GM19395 (cell line): ENCODE measurements at regions not wholly inside any gene's neighbourhood (a gene's known extent, or its start where the extent isn't known, plus 50 kb on each side); places are given as distances from the start of the nearest gene placed in this dataset.

Experiments used
- ATAC-seq: cut with Tn5 transposase; IDR thresholded peaks from one replicate; pipeline ENCODE4 v1.9.1; 2021; ENCODE audit warnings: mild to moderate bottlenecking, moderate library complexity; ENCODE audit not compliant: unreplicated experiment

DNA sequence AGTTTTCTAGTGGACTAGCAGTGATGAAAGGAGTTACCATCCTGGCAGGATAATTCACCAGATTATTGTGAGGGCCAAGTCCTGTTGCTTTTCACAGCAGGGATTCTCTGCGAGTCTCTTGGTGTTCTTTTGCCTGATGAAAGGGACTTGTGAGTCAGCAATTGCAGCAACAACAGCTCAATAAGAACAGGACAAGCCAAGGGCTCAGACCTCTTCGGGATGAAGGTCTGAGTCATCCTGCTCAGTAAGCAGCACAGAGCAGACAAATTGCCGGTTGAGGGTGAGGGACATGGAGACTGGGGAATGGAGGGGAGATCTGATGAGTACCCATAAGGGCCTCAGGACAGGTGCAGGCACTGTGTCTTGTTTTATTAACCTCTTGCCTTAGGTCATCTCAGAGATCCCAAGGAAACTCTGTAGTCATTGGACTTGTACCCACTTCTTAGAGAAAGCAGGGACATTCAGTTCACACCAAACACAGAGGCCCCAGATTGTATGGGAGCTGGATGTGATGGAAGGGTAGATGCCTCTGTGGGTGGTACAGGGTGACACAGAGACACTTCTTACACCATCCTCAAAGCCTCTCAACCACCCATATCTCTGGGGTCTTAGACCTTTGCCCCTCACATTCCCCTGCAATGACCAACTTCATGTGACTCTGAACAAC lies 173.8 kb upstream of the TLE3 start:
- no peak for ATAC-seq

DNA sequence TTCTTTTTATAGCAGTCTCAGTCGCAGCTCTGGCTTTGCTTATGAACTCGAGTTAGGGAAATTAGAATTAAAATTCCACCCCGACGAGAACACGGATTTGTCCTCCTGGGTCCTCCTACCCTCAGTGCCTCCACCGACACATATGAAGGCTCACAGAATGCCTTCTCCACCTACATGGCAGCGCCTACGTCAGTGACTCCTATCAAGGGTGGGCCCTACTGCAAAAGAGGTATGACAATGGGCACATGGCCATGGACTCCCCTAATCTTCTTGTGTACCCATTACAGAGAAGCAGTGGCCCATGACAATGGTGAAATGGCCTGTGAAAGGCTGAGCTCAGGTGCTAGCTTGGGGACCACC lies 173.0 kb upstream of the TLE3 start:
- no peak for ATAC-seq

DNA sequence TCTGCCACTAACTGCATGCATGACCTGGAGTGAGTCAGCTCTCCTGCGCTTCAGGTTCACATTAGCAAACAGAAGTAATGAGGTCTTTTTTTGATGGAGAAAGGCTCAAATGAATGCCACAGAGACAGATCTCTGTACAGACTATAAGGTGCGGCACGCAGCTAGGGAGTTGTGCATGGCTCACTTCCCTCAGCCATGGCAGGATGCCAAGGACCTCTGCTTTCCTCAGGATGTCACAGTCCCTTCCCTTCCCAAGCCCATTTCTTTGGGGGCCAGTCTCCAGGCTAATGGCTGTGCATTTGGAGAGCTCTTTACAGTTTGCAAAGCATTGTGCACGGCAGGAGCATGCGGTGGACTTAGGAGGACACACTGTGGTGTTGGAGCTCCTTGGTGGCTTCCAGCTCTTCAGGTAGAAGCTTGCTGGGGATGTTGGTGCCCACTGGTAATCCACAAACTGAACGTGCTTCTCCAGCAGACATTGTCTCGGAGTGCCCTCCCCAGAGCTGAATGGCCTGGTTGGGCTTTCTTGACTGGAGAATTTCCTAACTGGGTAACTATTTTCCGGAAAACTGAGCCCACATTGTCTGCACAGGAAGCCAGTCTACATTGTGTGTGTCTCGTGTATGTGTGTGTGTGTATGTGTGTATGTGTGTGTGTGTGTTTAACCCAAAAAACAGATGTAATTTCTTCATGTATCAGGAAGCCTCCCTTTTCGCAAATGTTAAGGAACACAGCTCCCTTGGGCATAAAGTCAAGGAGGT lies 172.5 kb upstream of the TLE3 start:
- no peak for ATAC-seq

DNA sequence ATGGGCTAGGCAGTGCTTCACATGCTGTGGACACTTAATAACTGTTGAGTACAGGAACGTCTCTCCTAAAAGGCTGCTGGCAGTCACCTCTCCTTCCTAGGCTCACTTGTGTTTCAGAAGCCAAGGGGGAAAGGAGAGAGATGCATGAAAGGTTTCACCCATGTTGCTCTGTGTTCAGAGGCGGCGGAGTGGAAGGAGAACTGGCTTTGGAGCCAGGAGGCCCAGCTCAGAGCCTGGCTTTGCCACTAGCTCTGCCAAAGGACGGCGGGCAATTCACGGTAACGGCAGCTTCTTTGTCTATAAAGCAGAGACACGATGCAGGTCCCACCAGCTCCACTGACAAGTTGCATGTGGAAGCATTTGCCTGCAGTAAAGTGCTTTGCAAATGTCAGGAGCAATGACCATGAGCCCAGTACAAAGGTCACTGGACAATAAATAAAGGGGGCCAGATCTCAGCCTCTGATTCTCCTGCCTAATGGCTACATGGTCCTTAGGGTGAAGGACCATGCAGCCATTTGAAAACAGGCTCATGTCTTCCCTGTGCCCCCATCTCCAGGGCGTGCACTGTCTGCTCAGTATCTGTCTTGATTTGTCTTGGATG lies 171.7 kb upstream of the TLE3 start:
- ATAC-seq = no peak

DNA sequence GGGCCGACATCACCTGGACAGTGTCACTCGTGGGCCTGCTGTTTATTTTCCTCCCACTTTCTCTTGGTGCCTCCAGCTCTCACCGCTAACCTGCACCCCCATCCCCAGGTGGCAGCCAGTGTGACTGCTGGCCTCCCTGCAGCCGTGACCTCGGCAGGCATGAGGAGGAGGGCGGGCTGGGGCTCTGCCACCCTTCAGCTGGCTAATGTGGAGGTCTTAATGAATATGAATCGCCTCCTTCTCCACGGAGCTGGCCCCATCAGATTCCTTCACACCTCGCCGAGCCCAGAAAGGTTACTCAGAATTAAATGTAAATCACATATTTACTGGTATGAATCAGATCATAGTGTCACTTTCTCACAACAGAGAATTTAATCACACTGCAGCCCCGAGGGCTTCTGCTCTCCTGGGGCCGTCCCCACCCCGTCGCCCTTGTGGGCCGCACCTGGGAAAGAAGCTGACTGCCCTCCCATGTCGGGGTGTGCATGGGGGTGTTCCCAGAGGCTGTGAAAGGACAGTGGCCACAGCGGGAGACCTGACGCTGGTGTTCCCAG lies 171.1 kb upstream of the TLE3 start:
- ATAC-seq = no peak

DNA sequence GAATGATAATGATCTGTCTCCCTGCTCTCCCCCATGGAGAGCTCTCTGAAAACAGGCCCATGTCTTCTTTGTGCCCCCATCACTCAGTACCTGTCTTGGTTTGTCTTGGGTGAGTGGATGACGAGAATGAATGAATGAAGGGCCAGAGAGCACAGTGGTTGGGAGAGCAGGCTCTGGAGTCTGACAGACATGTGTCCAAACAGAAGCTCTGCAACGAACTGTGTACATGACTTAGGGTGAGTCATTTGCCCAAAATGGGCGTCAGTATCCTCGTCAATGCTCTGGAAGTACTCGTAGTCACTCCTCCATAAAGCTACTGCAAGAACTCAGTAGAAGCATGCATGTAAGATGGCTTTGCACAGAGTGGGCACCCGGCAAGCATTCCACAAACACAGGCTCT lies 170.2 kb upstream of the TLE3 start:
- no peak for ATAC-seq

DNA sequence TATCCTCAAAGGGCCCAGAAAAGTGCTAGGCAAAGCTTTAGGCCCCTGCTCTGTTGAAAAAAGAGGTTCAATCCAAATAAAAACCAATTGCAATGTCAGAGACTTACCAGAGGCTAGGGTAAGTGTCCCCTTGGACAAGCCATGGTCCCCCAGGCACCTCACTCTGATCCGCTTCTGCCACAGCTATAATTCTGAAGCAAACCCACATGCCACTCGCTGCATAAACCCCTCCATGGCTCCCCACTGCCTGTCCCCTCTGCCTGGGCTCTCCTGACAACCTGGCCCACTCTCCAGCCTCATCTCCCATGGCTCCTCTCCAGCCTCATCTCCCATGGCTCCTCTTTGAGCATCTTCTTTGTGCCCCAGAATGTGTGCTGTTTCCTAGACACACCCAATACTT lies 169.6 kb upstream of the TLE3 start:
- no peak for ATAC-seq

DNA sequence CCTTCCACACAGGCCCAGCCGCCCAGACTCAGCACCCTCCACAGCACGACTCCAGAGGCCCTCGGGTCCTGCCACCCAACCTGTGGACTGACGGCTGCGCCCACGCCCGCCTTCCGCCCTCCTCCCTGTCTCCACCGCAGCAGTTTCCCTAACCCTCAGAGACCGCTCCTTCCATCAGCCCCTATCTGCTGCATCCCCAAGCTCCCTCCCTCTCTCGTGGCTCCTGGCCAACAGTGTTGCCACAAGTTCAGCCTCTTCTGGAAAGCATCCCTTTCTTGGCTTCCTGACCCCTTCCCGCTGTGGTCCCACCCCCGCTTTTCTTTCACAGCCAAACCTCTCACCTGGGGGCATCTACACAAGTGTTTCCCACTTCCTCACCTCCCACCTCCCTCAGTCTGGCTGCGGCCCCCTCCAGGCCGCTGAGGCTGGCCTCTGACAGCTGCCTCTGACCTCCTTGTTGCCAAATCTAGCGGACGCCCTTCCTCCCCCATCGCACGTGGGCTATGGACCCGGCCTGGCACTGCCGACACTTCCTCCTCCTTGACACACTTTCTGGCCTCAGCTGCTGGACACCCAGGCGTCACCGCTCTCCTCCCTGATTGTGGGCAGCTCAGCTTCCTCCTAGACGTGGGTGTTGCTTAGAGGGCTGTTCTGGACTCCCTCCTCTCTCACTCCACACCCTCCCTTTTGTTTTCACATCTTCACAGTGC lies 168.8 kb upstream of the TLE3 start:
- ATAC-seq = no peak

DNA sequence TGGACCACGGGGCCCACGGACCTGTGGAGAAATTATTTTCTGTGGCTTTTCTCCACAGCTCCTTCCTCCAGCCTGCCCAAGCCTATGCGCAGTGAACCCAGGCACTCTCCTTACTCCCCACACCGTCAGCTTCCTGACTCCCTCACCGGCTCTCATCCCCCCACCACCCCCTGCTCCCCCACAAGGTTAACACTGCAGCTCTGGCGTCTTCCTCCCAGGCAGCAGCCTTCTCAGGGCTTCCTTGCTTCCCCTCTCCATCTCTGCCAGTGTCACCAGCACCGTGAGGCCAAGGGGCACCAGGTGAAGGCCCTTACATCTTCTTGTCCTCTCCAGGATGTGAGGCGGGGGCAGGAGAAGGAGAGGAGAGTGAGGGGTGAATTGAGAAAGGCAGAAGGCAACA lies 168.3 kb upstream of the TLE3 start:
- ATAC-seq = no peak

DNA sequence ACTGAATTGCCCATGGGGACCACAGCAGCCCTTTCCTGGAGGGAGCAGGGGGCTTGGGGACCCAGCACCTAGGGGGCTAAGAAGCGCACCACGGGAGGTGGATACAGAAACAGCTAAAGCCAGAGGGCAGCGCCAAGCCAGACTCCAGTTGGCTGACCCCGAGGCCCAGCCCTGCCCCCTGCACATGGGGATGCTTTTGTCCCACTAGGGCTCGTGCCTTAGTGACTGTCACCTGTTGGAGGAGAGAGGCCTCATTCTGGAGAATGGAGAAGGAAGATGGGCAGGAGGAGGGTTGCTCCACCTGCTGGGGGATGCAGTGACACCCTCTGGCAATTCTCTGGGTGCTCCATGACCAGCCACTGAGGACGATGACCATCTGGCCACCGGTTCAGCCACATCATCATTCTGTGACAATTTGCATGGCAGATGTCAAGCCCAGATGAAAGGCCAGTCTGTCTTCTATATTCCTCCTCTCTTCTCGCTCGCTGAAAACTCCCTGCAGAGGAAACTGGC lies 167.8 kb upstream of the TLE3 start:
- no peak for ATAC-seq

DNA sequence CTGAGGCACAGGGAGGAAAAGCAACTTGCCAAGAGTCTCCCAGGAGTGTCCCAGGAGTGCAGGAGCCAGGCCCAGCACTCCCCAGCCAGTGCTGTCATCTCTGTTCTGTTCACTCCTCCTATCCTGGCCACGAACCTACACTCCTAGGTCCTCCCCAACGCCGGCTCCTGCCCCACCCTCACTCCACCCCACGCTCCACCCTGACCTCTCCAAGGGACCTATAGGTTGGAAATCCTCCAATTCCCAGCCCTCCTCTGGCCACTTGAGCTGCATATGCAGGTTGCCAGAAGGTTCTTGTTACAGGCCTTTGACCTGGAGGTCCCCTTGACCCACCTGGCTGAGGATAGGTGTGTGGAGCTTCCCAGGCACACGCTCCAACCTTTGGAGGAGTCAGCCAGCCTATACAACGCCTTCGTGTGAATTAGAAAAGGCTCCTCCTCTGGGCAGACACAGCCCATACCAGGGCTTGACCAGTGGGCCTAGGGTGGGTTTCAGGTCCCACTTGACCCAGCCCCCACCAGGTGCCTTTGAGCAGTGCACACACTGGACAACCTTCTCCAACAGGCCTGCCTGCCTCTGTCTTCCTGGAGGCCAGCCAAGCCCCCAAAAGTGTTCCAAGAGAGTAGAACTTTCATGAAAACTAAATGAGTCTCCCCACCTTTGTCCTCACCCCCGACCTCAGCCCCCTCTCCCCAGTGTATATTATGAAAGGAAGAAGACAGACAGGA lies 167.2 kb upstream of the TLE3 start:
- no peak for ATAC-seq

DNA sequence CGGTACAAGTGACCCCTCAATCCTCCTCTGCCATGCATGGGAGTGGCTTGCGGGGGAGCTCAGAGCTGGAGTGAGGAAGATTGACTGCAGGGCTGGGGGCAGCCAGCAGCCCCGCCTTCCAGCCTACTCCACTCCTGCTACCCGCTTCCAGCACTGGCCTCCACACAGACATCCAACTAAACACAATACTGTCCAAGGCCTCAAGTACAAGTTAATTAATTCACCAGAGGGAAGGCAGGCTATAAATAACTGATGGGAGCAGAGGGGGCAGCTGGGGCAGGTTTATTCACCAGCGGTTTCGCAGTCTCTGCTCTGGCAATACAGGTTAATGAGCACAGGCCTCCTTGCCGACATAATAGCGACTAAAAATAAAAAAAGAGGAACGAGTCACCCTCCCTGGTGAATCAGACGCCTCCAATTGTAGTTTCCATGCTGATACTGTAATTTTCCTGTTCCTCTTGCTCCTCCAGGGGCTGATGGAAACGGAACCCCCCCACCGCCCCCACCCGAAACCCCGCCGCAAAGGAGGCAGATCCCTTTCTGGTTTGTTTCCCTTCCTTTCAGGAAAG lies 166.4 kb upstream of the TLE3 start:
- no peak for ATAC-seq

DNA sequence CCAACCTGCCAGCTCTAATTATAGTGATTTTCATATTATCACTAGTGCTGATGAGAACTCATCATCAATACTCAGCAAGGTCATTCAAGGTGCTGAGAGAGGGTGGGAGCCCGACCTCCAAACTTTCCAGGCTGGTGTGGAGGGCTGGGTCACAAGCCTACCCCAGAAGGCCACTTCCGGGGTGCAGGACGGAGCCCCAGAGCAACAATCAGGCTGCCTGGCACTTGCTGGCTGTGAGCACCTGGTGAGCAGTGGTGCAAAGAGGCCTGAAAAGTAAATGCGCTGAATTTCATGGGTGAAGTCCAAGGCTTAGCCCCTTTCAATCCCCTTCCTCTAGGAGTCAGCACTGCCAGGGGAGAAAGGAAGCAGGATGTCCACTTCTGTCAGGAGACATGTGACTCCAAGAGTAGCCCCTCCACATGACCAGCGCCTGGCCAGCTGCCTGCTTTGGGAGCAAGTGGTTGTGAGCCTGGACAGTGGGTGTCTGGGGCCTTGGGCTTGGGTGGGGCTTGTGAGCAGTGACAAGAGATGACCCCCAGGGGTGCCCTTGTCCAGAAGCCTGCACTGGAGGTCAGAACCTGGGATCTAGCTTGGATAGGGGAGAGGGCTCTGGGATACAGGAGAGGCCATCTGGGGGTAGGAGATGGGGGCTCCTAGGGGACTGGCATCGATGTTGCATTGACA lies 165.0 kb upstream of the TLE3 start:
- ATAC-seq = no peak

DNA sequence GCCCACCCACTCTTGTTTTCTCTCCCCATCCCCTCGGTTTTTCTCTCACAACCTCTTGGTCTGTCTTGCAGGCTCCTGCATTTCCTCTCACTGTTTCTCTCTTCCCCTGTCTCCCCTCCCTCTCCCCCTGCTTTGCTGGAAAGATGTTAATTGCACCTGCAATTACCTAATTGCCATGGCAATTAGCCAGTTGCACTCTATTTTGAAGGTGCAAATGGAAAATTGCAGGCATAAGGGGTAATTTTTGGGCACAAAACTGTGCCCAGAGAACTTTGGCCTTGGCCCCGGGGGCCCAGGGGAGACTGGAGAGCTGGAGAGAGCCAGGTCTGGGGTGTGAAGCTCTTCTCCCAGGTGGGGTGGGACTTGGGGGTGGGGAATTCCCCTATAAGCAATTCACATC lies 164.5 kb upstream of the TLE3 start:
- ATAC-seq = no peak

DNA sequence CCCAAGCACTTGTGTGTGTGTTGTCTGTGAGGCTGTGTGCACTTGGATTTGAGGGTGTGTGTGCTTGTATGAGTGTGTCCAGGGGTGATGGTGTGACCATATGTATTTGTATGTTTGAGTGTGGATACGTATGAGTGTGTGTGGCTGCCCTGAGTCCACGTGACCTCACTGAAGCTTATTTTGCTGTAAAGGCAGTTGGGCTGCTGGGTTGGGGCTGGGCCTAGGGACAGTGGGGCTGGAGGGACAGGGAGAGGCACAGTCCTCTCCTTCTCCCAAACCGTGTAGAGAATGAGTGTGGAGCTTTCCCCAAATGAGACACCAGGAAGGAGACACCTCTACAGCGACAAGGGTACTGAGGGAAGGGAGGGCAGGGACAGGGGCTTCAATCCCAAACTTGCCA lies 163.4 kb upstream of the TLE3 start:
- ATAC-seq = no peak

DNA sequence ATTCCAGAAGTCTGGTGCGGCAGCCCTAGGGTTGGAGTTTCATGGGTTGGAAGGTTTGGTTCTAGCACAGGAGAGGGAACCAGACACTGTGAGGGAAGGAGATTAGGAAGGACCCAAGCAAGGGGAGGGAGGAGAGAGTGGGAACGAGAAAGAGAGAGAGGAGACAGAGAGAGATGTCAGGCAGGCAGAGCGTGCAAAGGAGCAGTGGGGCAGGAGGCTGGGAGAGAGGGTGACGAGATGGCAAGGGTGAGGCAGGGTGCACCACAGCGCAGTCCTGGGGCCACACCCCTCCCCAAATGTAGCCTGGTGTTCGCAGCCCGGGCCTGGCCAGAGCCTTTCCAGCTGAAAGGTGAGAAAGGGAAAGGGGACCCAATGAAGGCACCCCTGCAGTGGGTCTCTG lies 162.9 kb upstream of the TLE3 start:
- ATAC-seq = no peak

DNA sequence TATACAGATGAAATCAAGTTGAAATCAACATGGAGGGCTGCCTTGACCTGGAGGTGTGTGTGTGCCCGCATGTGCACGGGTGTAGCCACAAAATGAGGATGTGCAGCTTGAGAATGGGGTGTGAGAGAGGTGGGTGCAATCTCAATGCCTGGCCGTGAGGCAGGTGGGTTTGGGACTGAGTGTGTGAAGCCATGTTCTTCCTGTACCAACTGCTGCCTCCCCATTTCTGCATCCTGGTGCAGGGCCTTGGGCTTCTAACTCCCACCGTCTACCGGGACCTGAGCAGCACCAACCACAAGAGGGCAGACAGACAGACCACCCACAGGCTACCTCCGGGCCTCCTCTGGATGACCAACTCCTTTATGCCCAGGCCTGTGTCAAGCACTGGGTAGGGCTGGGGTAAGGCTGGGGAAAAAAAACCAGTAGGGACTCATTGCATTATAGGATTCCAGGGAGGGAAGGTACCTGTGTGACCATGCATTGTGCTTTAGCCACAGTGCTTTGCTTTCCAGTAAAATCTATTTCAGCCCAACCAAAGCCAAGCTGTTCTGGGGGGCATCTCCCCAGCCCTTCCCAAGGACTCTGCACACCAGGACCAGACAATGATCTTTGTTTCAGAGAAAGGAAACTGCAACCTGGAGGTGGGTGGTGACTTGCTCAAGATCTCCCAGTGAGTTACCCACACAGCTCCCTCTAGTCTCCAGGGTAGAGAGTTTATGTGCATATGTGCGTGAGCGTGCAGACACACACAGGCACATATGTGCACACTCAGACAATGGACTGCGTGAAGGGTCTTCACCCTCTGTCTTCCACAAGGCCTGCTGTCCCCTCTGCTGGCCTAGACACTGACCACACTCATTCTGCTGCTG lies 162.2 kb upstream of the TLE3 start:
- no peak for ATAC-seq

DNA sequence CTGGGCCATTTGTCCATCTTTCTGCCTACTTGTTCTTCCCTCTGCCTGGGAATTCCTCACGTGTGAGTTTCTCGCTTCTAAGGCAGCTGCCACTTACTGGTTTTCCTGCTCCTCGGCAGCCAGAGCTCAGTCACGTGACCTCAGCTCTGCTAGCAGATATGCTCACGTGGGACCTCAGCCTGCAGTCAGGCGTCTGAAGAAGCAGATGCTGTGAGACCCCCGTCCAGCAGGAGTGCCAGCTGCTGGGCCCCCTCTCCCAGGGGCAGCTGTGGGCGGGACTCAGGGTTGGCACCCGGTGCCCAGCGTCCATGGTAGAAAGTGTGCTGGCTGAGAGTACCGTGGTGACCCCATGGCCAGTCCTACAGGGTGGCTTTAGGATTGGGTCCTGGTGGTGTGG lies 161.3 kb upstream of the TLE3 start:
- ATAC-seq = peak; percentile 20
